Breast epithelium (tissue), 4 donors: ENCODE measurements at regions not wholly inside any gene's neighbourhood (a gene's known extent, or its start where the extent isn't known, plus 50 kb on each side); places are given as distances from the start of the nearest gene placed in this dataset.

ENCODE experiments used
- DNase-seq, 2 donors: peaks; one replicate each; pipeline ENCODE4 v3.0.0-alpha.2; 2019; ENCODE audit warnings: low spot score in 2 of 2
- H3K27ac ChIP-seq, 2 donors: fragments of 200-600 bp; sonication (generic) in 1 of 2; one replicate each; pipeline ENCODE4 v1.5.1; 2016 to 2019; ENCODE audit warnings: mild to moderate bottlenecking in 1 of 2
- H3K27me3 ChIP-seq, 2 donors: fragments of 200-600 bp; sonication (generic) in 1 of 2; one replicate each; pipeline versions ENCODE4 v1.5.1 to v1.6.0; 2017 to 2019; ENCODE audit warnings: control low read depth in 1 of 2, mild to moderate bottlenecking in 1 of 2
- H3K36me3 ChIP-seq: fragments of 200-600 bp; one replicate; pipeline ENCODE4 v1.5.1; 2019
- H3K4me1 ChIP-seq, 2 donors: fragments of 200-600 bp; sonication (generic); one replicate each; pipeline ENCODE4 v1.5.1; 2016 to 2019; ENCODE audit warnings: control low read depth in 1 of 2
- H3K4me3 ChIP-seq, 3 donors: fragments of 200-600 bp; sonication (generic); 1 replicate in 2 of 3; 2 replicates in 1 of 3; pipeline ENCODE4 v1.5.1; 2016 to 2019; ENCODE audit warnings: mild to moderate bottlenecking in 3 of 3, moderate library complexity in 2 of 3
- H3K9me3 ChIP-seq, 2 donors: fragments of 200-600 bp; sonication (generic) in 1 of 2; one replicate each; pipeline ENCODE4 v1.5.1; 2016 to 2019; ENCODE audit warnings: control low read depth in 1 of 2
- POLR2A ChIP-seq: fragments of 450-650 bp; IDR thresholded peaks from one replicate; pipeline ENCODE4 v1.6.1; 2016; ENCODE audit warnings: antibody characterized with exemption, mild to moderate bottlenecking, moderate library complexity
- POLR2AphosphoS5 ChIP-seq, 3 donors: sonication (generic); formaldehyde crosslinking; IDR thresholded peaks; one replicate each; pipeline ENCODE4 v1.6.1; 2017; ENCODE audit warnings: antibody characterized with exemption in 3 of 3
- intact Hi-C: fragments of 100-400 bp; cut with DNase I; formaldehyde crosslinking; loops from one replicate; pipeline ENCODE4 v1.15.1; 2023; ENCODE audit warnings: low total_unique reads
- TF ChIP-seq, protein P1 (sequence below), 3 donors: fragments of 450-650 bp; IDR thresholded peaks; one replicate each; pipeline ENCODE4 v1.5.1; 2016 to 2017; ENCODE audit warnings: antibody characterized with exemption in 3 of 3, mild to moderate bottlenecking in 3 of 3, moderate library complexity in 3 of 3

DNA sequence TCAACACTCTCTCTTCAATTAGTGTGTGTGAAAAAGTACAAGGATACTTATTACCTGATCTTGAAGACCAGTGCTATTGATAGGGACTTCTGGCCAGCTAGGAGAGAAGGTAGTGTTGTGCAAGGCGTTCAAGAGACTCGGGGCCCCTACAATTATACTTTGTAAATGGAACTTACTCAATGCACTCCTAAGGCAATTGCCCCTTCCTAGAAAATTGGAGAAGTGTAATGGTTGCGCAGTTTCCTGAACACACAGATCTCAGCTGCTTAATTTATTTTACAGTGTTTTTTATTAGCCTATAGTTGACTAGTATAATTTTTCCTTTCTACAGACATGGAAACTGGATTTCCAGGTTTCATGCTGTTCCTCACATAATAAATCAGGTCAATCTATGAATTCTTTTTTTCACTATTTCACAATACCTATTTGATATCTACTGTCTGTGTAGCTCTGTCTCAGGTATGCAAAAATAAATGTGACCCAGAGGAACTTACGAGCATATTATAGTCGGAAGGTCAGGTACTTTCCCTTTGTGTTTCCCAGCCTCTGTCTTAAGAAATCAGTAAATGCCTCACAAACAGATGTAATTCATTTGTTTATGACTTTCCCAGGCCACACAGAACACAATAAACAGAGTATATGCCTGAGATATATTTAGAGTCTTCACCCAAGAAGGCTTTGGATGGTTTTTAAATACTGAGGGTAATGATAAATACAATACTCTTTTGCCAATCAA lies 89.1 kb upstream of the TET2 start:
- TF ChIP-seq POLR2A (no peak), POLR2AphosphoS5 (IDR thresholded peaks at IDR 0.05) (no peak)
- TF ChIP-seq, protein P1, sequence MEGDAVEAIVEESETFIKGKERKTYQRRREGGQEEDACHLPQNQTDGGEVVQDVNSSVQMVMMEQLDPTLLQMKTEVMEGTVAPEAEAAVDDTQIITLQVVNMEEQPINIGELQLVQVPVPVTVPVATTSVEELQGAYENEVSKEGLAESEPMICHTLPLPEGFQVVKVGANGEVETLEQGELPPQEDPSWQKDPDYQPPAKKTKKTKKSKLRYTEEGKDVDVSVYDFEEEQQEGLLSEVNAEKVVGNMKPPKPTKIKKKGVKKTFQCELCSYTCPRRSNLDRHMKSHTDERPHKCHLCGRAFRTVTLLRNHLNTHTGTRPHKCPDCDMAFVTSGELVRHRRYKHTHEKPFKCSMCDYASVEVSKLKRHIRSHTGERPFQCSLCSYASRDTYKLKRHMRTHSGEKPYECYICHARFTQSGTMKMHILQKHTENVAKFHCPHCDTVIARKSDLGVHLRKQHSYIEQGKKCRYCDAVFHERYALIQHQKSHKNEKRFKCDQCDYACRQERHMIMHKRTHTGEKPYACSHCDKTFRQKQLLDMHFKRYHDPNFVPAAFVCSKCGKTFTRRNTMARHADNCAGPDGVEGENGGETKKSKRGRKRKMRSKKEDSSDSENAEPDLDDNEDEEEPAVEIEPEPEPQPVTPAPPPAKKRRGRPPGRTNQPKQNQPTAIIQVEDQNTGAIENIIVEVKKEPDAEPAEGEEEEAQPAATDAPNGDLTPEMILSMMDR (IDR thresholded peaks at IDR 0.05): no peak
- Histone ChIP-seq H3K9me3 (no peaks in the 10 kb centered on the region), H3K27ac (no peak overlapping the region), H3K4me3 (no peak overlapping the region), H3K4me1 (no peaks in the 10 kb centered on the region), H3K36me3 (no peaks in the 10 kb centered on the region), H3K27me3 (no peaks in the 10 kb centered on the region)
- intact Hi-C loops: no loop called here
- no peak for DNase-seq

DNA sequence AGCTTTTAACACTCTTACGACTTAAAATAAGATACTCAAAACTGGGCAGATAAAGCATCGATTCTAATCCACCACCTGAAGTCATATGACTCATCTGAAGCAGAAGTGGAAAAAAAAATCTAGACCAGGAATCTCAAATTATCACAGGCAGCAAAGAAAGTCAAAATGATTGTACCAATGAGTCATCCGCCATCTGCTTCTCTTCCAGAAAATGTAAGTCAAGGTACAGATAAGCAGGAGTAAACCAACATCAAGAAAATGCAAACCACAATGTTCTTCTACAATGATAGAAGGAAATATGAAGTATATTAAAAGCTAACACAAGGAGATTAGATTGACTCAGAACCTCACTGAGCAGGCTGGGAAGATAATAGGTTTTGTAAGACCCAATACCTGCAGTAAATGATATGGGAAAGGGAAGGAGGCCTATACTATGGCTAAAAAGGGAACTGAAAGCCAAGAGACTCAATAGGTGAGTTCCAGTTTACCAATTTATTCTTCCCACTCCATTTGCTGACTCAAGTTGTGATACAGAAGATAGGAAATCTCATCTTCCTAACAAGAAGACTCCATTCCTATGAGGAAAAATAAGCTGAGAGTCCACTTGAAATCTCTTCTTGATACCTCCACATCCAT lies 88.4 kb upstream of the TET2 start:
- Histone ChIP-seq H3K36me3 (no peaks in the 10 kb centered on the region), H3K4me3 (no peak overlapping the region), H3K4me1 (no peaks in the 10 kb centered on the region), H3K27me3 (no peaks in the 10 kb centered on the region), H3K27ac (no peak overlapping the region), H3K9me3 (no peaks in the 10 kb centered on the region)
- intact Hi-C loops: no loop called here
- DNase-seq: no peak
- no peak for TF ChIP-seq POLR2A
- TF ChIP-seq POLR2AphosphoS5 (IDR thresholded peaks at IDR 0.05): no peak
- TF ChIP-seq, protein P1 (IDR thresholded peaks at IDR 0.05): no peak

GRCh38 chr4:105059337-105059736 lies 87.3 kb upstream of the TET2 start:
- no peak for DNase-seq
- Histone ChIP-seq H3K27me3 (no peaks in the 10 kb centered on the region), H3K9me3 (no peaks in the 10 kb centered on the region), H3K36me3 (no peaks in the 10 kb centered on the region), H3K4me1 (no peaks in the 10 kb centered on the region), H3K27ac (no peak overlapping the region), H3K4me3 (no peak overlapping the region)
- intact Hi-C loops: no loop called here
- TF ChIP-seq, protein P1 (IDR thresholded peaks at IDR 0.05): no peak
- TF ChIP-seq POLR2A (no peak), POLR2AphosphoS5 (IDR thresholded peaks at IDR 0.05) (no peak)

GRCh38 chr4:105060628-105061027 lies 86.0 kb upstream of the TET2 start:
- Histone ChIP-seq H3K9me3 (no peaks in the 10 kb centered on the region), H3K27me3 (no peaks in the 10 kb centered on the region), H3K4me3 (no peak overlapping the region), H3K27ac (no peak overlapping the region), H3K36me3 (no peaks in the 10 kb centered on the region), H3K4me1 (no peaks in the 10 kb centered on the region)
- DNase-seq: no peak
- intact Hi-C loops: no loop called here
- TF ChIP-seq, protein P1 (IDR thresholded peaks at IDR 0.05): no peak
- no peak for TF ChIP-seq POLR2A

DNA sequence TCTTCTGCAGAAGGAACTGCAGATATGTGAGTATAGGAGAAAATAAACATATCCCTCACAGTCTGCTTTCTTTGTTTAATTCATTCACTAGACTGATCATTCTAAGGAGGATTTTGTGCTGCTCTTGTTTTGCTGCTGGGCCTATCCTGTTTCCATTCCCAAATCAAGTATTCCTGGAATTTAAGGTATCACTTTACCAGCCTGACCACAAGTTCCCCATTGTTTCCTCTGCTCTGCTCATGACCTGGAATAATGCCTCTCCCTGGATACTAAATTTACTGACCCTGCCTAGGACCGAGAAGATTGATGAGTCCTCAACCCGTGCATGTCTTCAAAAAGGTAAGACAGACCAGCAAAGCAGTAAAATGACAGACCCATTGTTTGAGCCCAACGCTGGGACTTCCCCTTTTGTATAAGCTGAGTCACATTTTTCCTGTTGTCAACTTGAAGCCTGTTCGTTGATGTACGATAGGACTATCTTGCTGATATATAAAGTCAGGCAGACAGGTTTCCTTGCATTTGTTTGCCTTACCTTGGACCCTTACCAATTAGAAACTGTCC lies 85.5 kb upstream of the TET2 start:
- Histone ChIP-seq H3K27ac (peak overlapping the region in 1 of 2 donors; percentile 46), H3K4me3 (no peak overlapping the region), H3K9me3 (no peaks in the 10 kb centered on the region), H3K4me1 (no peaks in the 10 kb centered on the region), H3K36me3 (no peaks in the 10 kb centered on the region), H3K27me3 (no peaks in the 10 kb centered on the region)
- intact Hi-C loops: no loop called here
- no peak for DNase-seq
- TF ChIP-seq POLR2A: no peak
- TF ChIP-seq, protein P1 (IDR thresholded peaks at IDR 0.05): no peak
- TF ChIP-seq POLR2AphosphoS5 (IDR thresholded peaks at IDR 0.05): no peak
